HUES64 (cell line): ENCODE measurements at regions not wholly inside any gene's neighbourhood (a gene's known extent, or its start where the extent isn't known, plus 50 kb on each side); places are given as distances from the start of the nearest gene placed in this dataset.

ENCODE experiments used
- H3K27ac ChIP-seq: 2 replicates; pipeline ENCODE4 v1.7.0; 2013; ENCODE audit warnings: low read depth, low read length, inconsistent platforms
- H3K27me3 ChIP-seq: 2 replicates; pipeline ENCODE4 v1.6.1; 2013; ENCODE audit warnings: mild to moderate bottlenecking, low read length; ENCODE audit not compliant: insufficient read depth
- H3K36me3 ChIP-seq: 2 replicates; pipeline ENCODE4 v1.6.1; 2013; ENCODE audit warnings: mild to moderate bottlenecking, low read length; ENCODE audit not compliant: insufficient read depth
- H3K4me1 ChIP-seq: 2 replicates; pipeline ENCODE4 v1.6.1; 2013; ENCODE audit warnings: mild to moderate bottlenecking, low read length, moderate library complexity; ENCODE audit not compliant: insufficient read depth
- H3K4me3 ChIP-seq: 2 replicates; pipeline ENCODE4 v1.5.1; 2013; ENCODE audit warnings: mild to moderate bottlenecking, low read length, moderate library complexity
- H3K9ac ChIP-seq: 2 replicates; pipeline ENCODE4 v1.6.1; 2013; ENCODE audit warnings: mild to moderate bottlenecking, low read depth, low read length
- H3K9me3 ChIP-seq: 2 replicates; pipeline ENCODE4 v1.6.1; 2013; ENCODE audit warnings: low read depth, low read length; ENCODE audit not compliant: insufficient read depth
- WGBS: fragments of 150-250, 120-280 bp; methylation state at CpG from one replicate; pipeline ENCODE4 v1.1.7; 2013; ENCODE audit warnings: missing lambda C conversion rate; 5-methylcytosine and 5-hydroxymethylcytosine counted together

- no peaks in the 10 kb centered on the region for H3K27me3 ChIP-seq
Measured at GRCh38 chr4:54495641-54496040, 162.1 kb upstream of the KIT start.

GRCh38 chr4:54496412-54496811 lies 161.3 kb upstream of the KIT start:
- Histone ChIP-seq H3K27me3 (no peaks in the 10 kb centered on the region), H3K9ac (no peak overlapping the region), H3K4me1 (peaks cover 16% of the 10 kb centered on the region; the same call in 1 of the 2 replicates), H3K9me3 (no peaks in the 10 kb centered on the region), H3K36me3 (no peaks in the 10 kb centered on the region), H3K4me3 (no peak overlapping the region), H3K27ac (no peak overlapping the region)
- WGBS = 91% methylated on average over 5 of the region's 5 CpGs

More at GRCh38 chr4:54495641-54496040, 162.1 kb upstream of the KIT start:
- Histone ChIP-seq H3K36me3 (no peaks in the 10 kb centered on the region), H3K9me3 (no peaks in the 10 kb centered on the region), H3K27ac (no peak overlapping the region), H3K9ac (no peak overlapping the region), H3K4me3 (no peak overlapping the region), H3K4me1 (peaks cover 16% of the 10 kb centered on the region; the same call in 1 of the 2 replicates)
- over 99% methylated on average over 3 of the region's 3 CpGs for WGBS

- H3K27ac ChIP-seq = no peak overlapping the region
- H3K9ac ChIP-seq = no peak overlapping the region
- WGBS = 63% methylated on average over 3 of the region's 3 CpGs
- H3K4me3 ChIP-seq = no peak overlapping the region
- H3K36me3 ChIP-seq = no peaks in the 10 kb centered on the region
- peaks cover 16% of the 10 kb centered on the region; the same call in 1 of the 2 replicates for H3K4me1 ChIP-seq
- H3K27me3 ChIP-seq = no peaks in the 10 kb centered on the region
- no peaks in the 10 kb centered on the region for H3K9me3 ChIP-seq
Measured at GRCh38 chr4:54497947-54498346, 159.8 kb upstream of the KIT start.

- H3K9me3 ChIP-seq = no peaks in the 10 kb centered on the region
- H3K27me3 ChIP-seq = no peaks in the 10 kb centered on the region
- H3K27ac ChIP-seq = no peak overlapping the region
- H3K4me1 ChIP-seq = peaks cover 16% of the 10 kb centered on the region; the same call in 1 of the 2 replicates
- no peak overlapping the region for H3K4me3 ChIP-seq
- 77% methylated on average over 1 of the region's 1 CpG for WGBS
- H3K9ac ChIP-seq = no peak overlapping the region
- H3K36me3 ChIP-seq = no peaks in the 10 kb centered on the region
Measured at GRCh38 chr4:54498661-54499111, 159.1 kb upstream of the KIT start.

GRCh38 chr4:54499308-54500074 lies 158.3 kb upstream of the KIT start:
- whole genome bisulfite sequencing = 58% methylated on average over 6 of the region's 7 CpGs
- peaks cover 2% of the 10 kb centered on the region; the same call in 1 of the 2 replicates for H3K9me3 ChIP-seq
- no peak overlapping the region for H3K9ac ChIP-seq
- peaks cover 16% of the 10 kb centered on the region; the same call in 1 of the 2 replicates for H3K4me1 ChIP-seq
- H3K27ac ChIP-seq = no peak overlapping the region
- no peaks in the 10 kb centered on the region for H3K36me3 ChIP-seq
- H3K27me3 ChIP-seq = no peaks in the 10 kb centered on the region
- no peak overlapping the region for H3K4me3 ChIP-seq

- Histone ChIP-seq H3K27me3 (no peaks in the 10 kb centered on the region), H3K4me3 (no peak overlapping the region), H3K36me3 (no peaks in the 10 kb centered on the region), H3K9ac (no peak overlapping the region), H3K27ac (no peak overlapping the region), H3K9me3 (peaks cover 10% of the 10 kb centered on the region; the same call in 1 of the 2 replicates), H3K4me1 (peaks cover 2% of the 10 kb centered on the region; the same call in 1 of the 2 replicates)
Measured at GRCh38 chr4:54505362-54505761, 152.4 kb upstream of the KIT start.

- Histone ChIP-seq H3K9me3 (peaks cover 10% of the 10 kb centered on the region; the same call in 1 of the 2 replicates), H3K4me1 (peaks cover 8% of the 10 kb centered on the region; the same call in 1 of the 2 replicates), H3K9ac (no peak overlapping the region), H3K27me3 (no peaks in the 10 kb centered on the region), H3K36me3 (no peaks in the 10 kb centered on the region), H3K27ac (no peak overlapping the region), H3K4me3 (no peak overlapping the region)
- 98% methylated on average over 6 of the region's 7 CpGs for WGBS
Measured at GRCh38 chr4:54505996-54506395, 151.8 kb upstream of the KIT start.

GRCh38 chr4:54509057-54509456 lies 148.7 kb upstream of the KIT start:
- H3K4me3 ChIP-seq = no peak overlapping the region
- peaks cover 8% of the 10 kb centered on the region; the same call in 1 of the 2 replicates for H3K4me1 ChIP-seq
- no peak overlapping the region for H3K9ac ChIP-seq
- 94% methylated on average over 6 of the region's 6 CpGs for WGBS
- no peaks in the 10 kb centered on the region for H3K27me3 ChIP-seq
- no peak overlapping the region for H3K27ac ChIP-seq
- peaks cover 10% of the 10 kb centered on the region; the same call in 1 of the 2 replicates for H3K9me3 ChIP-seq
- no peaks in the 10 kb centered on the region for H3K36me3 ChIP-seq

GRCh38 chr4:54513204-54513603 lies 144.6 kb upstream of the KIT start:
- Histone ChIP-seq H3K27me3 (no peaks in the 10 kb centered on the region), H3K9me3 (no peaks in the 10 kb centered on the region), H3K4me1 (peaks cover 8% of the 10 kb centered on the region; the same call in 1 of the 2 replicates), H3K36me3 (no peaks in the 10 kb centered on the region), H3K27ac (no peak overlapping the region), H3K4me3 (no peak overlapping the region), H3K9ac (no peak overlapping the region)
- WGBS = 90% methylated on average over 6 of the region's 6 CpGs

- Histone ChIP-seq H3K36me3 (no peaks in the 10 kb centered on the region), H3K27me3 (no peaks in the 10 kb centered on the region), H3K4me3 (no peak overlapping the region), H3K27ac (no peak overlapping the region), H3K4me1 (peaks cover 8% of the 10 kb centered on the region; the same call in 1 of the 2 replicates), H3K9me3 (no peaks in the 10 kb centered on the region), H3K9ac (no peak overlapping the region)
Measured at GRCh38 chr4:54513741-54514140, 144.0 kb upstream of the KIT start.

GRCh38 chr4:54516556-54517215 lies 141.1 kb upstream of the KIT start:
- 88% methylated on average over 3 of the region's 4 CpGs for WGBS
- Histone ChIP-seq H3K27ac (no peak overlapping the region), H3K9me3 (no peaks in the 10 kb centered on the region), H3K9ac (no peak overlapping the region), H3K27me3 (no peaks in the 10 kb centered on the region), H3K4me1 (no peaks in the 10 kb centered on the region), H3K36me3 (no peaks in the 10 kb centered on the region), H3K4me3 (no peak overlapping the region)
